Endodermal cell (in vitro differentiated cells): ENCODE measurements at regions not wholly inside any gene's neighbourhood (a gene's known extent, or its start where the extent isn't known, plus 50 kb on each side); places are given as distances from the start of the nearest gene placed in this dataset.
A peak's percentile ranks its signal among the peaks of the same experiment; 100 is the strongest.

ENCODE experiments used
- DNase-seq: peaks from one replicate; pipeline ENCODE4 v3.0.0-alpha.2; 2017
- H3K27ac ChIP-seq: 2 replicates; pipeline ENCODE4 v1.5.1; 2013; ENCODE audit warnings: mild to moderate bottlenecking, low read depth, low read length, moderate library complexity
- H3K27me3 ChIP-seq: 2 replicates; pipeline ENCODE4 v1.6.1; 2013; ENCODE audit warnings: mild to moderate bottlenecking, low read length, moderate library complexity; ENCODE audit not compliant: insufficient read depth, control insufficient read depth, poor library complexity, severe bottlenecking
- H3K36me3 ChIP-seq: 2 replicates; pipeline ENCODE4 v1.7.0; 2013; ENCODE audit warnings: mild to moderate bottlenecking, low read length, moderate library complexity; ENCODE audit not compliant: control insufficient read depth, insufficient read depth
- H3K4me1 ChIP-seq: one replicate; pipeline ENCODE4 v1.7.0; 2013; ENCODE audit warnings: low read length; ENCODE audit not compliant: control insufficient read depth, insufficient read depth
- H3K4me3 ChIP-seq: 2 replicates; pipeline ENCODE4 v1.5.1; 2013; ENCODE audit warnings: mild to moderate bottlenecking, low read length, moderate library complexity
- H3K9ac ChIP-seq: 2 replicates; pipeline ENCODE4 v1.6.1; 2013; ENCODE audit warnings: mild to moderate bottlenecking, low read length, moderate library complexity; ENCODE audit not compliant: poor library complexity, severe bottlenecking; ENCODE audit errors: extremely low read depth
- H3K9me3 ChIP-seq: 2 replicates; pipeline ENCODE4 v1.6.1; 2013; ENCODE audit warnings: mild to moderate bottlenecking, low read length, moderate library complexity; ENCODE audit not compliant: control insufficient read depth
- H3K27ac Mint-ChIP-seq: 2 replicates; pipeline ENCODE4 v1.8.0; 2020; ENCODE audit warnings: mixed read lengths
- H3K27me3 Mint-ChIP-seq: 2 replicates; pipeline ENCODE4 v1.8.0; 2021; ENCODE audit warnings: mild to moderate bottlenecking, mixed read lengths; ENCODE audit not compliant: insufficient read depth
- H3K36me3 Mint-ChIP-seq: 2 replicates; pipeline ENCODE4 v1.8.0; 2020; ENCODE audit warnings: low read depth, mixed read lengths
- H3K4me1 Mint-ChIP-seq: 2 replicates; pipeline ENCODE4 v1.8.0; 2020; ENCODE audit warnings: mixed read lengths
- H3K4me3 Mint-ChIP-seq: 2 replicates; pipeline ENCODE4 v1.8.0; 2020; ENCODE audit warnings: mild to moderate bottlenecking, moderate library complexity, mixed read lengths
- H3K9me3 Mint-ChIP-seq: 2 replicates; pipeline ENCODE4 v1.8.0; 2020; ENCODE audit warnings: mild to moderate bottlenecking, mixed read lengths
- CTCF ChIP-seq: fragments of 200-600 bp; sonication (generic); conservative IDR thresholded peaks from 2 replicates; pipeline ENCODE4 v1.5.0; 2021; ENCODE audit warnings: antibody characterized with exemption, mild to moderate bottlenecking
- WGBS, 2 experiments: methylation state at CpG; one replicate each; pipeline versions ENCODE4 v1.1.5 to v1.1.7; 2013; ENCODE audit warnings: missing lambda C conversion rate in 2 of 2, mixed read lengths in 1 of 2; ENCODE audit not compliant: insufficient coverage in 1 of 2, insufficient read length in 1 of 2; 5-methylcytosine and 5-hydroxymethylcytosine counted together

GRCh38 chr3:18989237-18989795, 159.0 kb upstream of the KCNH8 start:
- Histone ChIP-seq H3K4me3 (no peak overlapping the region), H3K27me3 (no peaks in the 10 kb centered on the region), H3K36me3 (no peaks in the 10 kb centered on the region), H3K9me3 (no peaks in the 10 kb centered on the region), H3K4me1 (no peaks in the 10 kb centered on the region), H3K27ac (no peak overlapping the region), H3K9ac (no peak overlapping the region)
- WGBS, 2 experiments: 87 to 96% methylated on average over 3 to 7 of the region's 7 CpGs
- H3K4me1 Mint-ChIP-seq: peaks cover 9% of the 10 kb centered on the region
- peaks cover 4% of the 10 kb centered on the region for H3K9me3 Mint-ChIP-seq
- no peak for DNase-seq
- TF ChIP-seq CTCF: no peak
- peaks cover 1% of the 10 kb centered on the region for H3K36me3 Mint-ChIP-seq
- no peak overlapping the region for H3K27ac Mint-ChIP-seq
- H3K4me3 Mint-ChIP-seq: no peak overlapping the region
- no peaks in the 10 kb centered on the region for H3K27me3 Mint-ChIP-seq

GRCh38 chr3:18988614-18989229, 159.6 kb upstream of the KCNH8 start:
- Histone ChIP-seq H3K4me3 (no peak overlapping the region), H3K9me3 (no peaks in the 10 kb centered on the region), H3K4me1 (no peaks in the 10 kb centered on the region), H3K27me3 (no peaks in the 10 kb centered on the region), H3K9ac (no peak overlapping the region), H3K36me3 (no peaks in the 10 kb centered on the region), H3K27ac (no peak overlapping the region)
- H3K27me3 Mint-ChIP-seq: no peaks in the 10 kb centered on the region
- H3K36me3 Mint-ChIP-seq: peaks cover 1% of the 10 kb centered on the region
- WGBS, 2 experiments: 20 to 33% methylated on average over 1 to 4 of the region's 4 CpGs
- DNase-seq: no peak
- H3K9me3 Mint-ChIP-seq: no peaks in the 10 kb centered on the region
- TF ChIP-seq CTCF: peak; percentile 91
- peaks cover 9% of the 10 kb centered on the region for H3K4me1 Mint-ChIP-seq
- H3K27ac Mint-ChIP-seq: no peak overlapping the region
- no peak overlapping the region for H3K4me3 Mint-ChIP-seq

GRCh38 chr3:18987862-18988447, 160.4 kb upstream of the KCNH8 start:
- Histone ChIP-seq H3K4me1 (no peaks in the 10 kb centered on the region), H3K27me3 (no peaks in the 10 kb centered on the region), H3K9ac (no peak overlapping the region), H3K4me3 (no peak overlapping the region), H3K9me3 (no peaks in the 10 kb centered on the region), H3K27ac (no peak overlapping the region), H3K36me3 (no peaks in the 10 kb centered on the region)
- 89% methylated on average over 6 to 8 of the region's 8 CpGs for WGBS, 2 experiments
- Mint-ChIP-seq H3K4me1 (peaks cover 9% of the 10 kb centered on the region), H3K4me3 (no peak overlapping the region), H3K9me3 (no peaks in the 10 kb centered on the region), H3K27ac (no peak overlapping the region), H3K27me3 (no peaks in the 10 kb centered on the region), H3K36me3 (no peaks in the 10 kb centered on the region)
- no peak for DNase-seq
- TF ChIP-seq CTCF: no peak
